GM18505 (cell line): ENCODE measurements at regions not wholly inside any gene's neighbourhood (a gene's known extent, or its start where the extent isn't known, plus 50 kb on each side); places are given as distances from the start of the nearest gene placed in this dataset.
"Not testable (repeated sequence)": the region's sequence is repeated elsewhere in the genome, so short reads cannot be mapped to it uniquely, and the experiment has no call there.

Experiments
- ATAC-seq: cut with Tn5 transposase; IDR thresholded peaks from one replicate; pipeline ENCODE4 v1.9.1; 2021; ENCODE audit not compliant: unreplicated experiment
- POLR2A ChIP-seq: IDR thresholded peaks from 4 replicates; pipeline ENCODE4 v1.6.1; 2011; ENCODE audit warnings: borderline replicate concordance; ENCODE audit not compliant: insufficient read depth, insufficient read length; ENCODE audit errors: extremely low read depth

- no peak for ATAC-seq
- TF ChIP-seq POLR2A = no peak
Measured at GRCh38 chr13:21246761-21247452, 70.4 kb downstream of the MRPL57 start.

- no peak for TF ChIP-seq POLR2A
- ATAC-seq = no peak
Measured at GRCh38 chr13:21256351-21256761, 79.9 kb downstream of the MRPL57 start.

- no peak for ATAC-seq
- no peak for TF ChIP-seq POLR2A
Measured at GRCh38 chr13:21256891-21257290, 80.4 kb downstream of the MRPL57 start.

- ATAC-seq = no peak
- TF ChIP-seq POLR2A = no peak
Measured at GRCh38 chr13:21259571-21260455, 83.4 kb downstream of the MRPL57 start.

- not testable (repeated sequence) for ATAC-seq
Measured at GRCh38 chr13:21260561-21261290, 84.3 kb downstream of the MRPL57 start.

GRCh38 chr13:21261487-21262216 is 85.2 kb downstream of the MRPL57 start:
- not testable (repeated sequence) for ATAC-seq

- ATAC-seq = not testable (repeated sequence)
Measured at GRCh38 chr13:21263909-21264308, 87.5 kb downstream of the MRPL57 start.

GRCh38 chr13:21268485-21268884 is 92.0 kb downstream of the MRPL57 start:
- ATAC-seq = not testable (repeated sequence)

GRCh38 chr13:21272439-21272838 is 96.0 kb downstream of the MRPL57 start:
- not testable (repeated sequence) for ATAC-seq

GRCh38 chr13:21274457-21274856 is 98.0 kb downstream of the MRPL57 start:
- not testable (repeated sequence) for ATAC-seq

GRCh38 chr13:21282065-21282464 is 105.6 kb downstream of the MRPL57 start:
- no peak for TF ChIP-seq POLR2A
- ATAC-seq = no peak

- no peak for TF ChIP-seq POLR2A
- no peak for ATAC-seq
Measured at GRCh38 chr13:21287331-21287907, 111.0 kb downstream of the MRPL57 start.

GRCh38 chr13:21289475-21289874 is 113.0 kb downstream of the MRPL57 start:
- ATAC-seq = no peak
- no peak for TF ChIP-seq POLR2A

GRCh38 chr13:21290442-21291002 is 114.1 kb downstream of the MRPL57 start:
- not testable (repeated sequence) for ATAC-seq
